OCI-M2 (cell line): ENCODE measurements at regions not wholly inside any gene's neighbourhood (a gene's known extent, or its start where the extent isn't known, plus 50 kb on each side); places are given as distances from the start of the nearest gene placed in this dataset.

ENCODE experiments used
- DNase-seq: peaks from one replicate; lab custom pipeline; 2025; ENCODE audit not compliant: unreplicated experiment; lab: John Stamatoyannopoulos, UW

DNA sequence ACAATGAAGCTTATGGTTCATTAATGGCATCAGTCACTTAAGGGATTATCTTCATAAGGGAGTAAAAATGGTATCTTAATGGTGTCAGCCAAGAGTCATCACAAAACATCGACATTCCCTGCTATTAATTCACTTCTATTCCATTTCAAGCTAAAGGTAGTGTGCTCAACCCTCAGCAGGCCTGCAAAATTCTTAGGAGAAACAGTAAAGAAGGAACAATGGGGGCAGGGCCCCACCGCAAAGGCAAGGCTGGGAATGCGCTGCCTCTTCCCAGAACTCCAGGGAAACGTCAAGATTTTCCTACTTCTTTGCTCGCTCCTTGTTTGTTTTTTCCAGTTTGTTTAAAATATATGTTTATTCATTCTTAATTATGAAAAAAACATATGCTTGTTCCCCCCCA lies 187.3 kb upstream of the TSC22D2 start:
- no peak for DNase-seq

GRCh38 chr3:150220041-150220440 lies 188.1 kb upstream of the TSC22D2 start:
- no peak for DNase-seq

GRCh38 chr3:150218841-150219240 lies 189.3 kb upstream of the TSC22D2 start:
- DNase-seq = no peak

DNA sequence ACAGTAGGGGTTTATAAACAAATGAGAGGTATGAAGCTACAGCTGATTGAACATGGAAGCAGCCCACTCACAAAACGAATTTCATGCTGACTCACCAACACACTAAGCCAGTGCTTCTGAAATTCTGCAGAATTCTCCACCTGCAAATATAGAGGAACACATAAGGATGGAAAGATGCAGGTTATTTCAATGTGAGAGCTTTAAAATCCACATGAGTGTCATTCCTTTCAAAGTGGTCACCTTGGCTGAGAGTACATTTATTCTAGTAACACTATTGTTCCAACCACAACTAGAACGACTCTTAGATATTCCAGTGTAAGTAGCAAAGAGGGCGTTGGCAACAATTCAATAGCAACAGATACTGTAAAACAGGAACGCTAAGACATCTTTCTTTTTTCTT lies 189.9 kb upstream of the TSC22D2 start:
- no peak for DNase-seq

DNA sequence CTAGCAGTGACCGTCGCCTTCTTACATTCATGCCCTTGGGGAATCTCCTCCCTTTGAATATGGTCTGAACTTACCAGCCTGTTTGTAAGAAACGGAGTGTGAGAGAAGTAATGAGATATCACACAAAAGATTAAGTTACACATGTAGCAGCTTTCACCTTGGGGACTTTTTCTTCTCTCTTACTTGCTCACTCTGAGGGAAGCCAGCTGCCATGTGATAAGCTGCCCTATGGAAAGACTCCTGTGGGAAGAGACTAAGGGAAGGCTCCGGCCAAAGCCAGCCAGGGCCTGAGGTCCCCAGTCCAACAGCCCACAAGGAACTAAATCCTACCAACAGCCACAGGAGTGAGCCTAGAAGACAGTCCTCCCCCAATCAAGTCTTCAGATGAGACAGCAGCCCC lies 190.4 kb upstream of the TSC22D2 start:
- DNase-seq = no peak

DNA sequence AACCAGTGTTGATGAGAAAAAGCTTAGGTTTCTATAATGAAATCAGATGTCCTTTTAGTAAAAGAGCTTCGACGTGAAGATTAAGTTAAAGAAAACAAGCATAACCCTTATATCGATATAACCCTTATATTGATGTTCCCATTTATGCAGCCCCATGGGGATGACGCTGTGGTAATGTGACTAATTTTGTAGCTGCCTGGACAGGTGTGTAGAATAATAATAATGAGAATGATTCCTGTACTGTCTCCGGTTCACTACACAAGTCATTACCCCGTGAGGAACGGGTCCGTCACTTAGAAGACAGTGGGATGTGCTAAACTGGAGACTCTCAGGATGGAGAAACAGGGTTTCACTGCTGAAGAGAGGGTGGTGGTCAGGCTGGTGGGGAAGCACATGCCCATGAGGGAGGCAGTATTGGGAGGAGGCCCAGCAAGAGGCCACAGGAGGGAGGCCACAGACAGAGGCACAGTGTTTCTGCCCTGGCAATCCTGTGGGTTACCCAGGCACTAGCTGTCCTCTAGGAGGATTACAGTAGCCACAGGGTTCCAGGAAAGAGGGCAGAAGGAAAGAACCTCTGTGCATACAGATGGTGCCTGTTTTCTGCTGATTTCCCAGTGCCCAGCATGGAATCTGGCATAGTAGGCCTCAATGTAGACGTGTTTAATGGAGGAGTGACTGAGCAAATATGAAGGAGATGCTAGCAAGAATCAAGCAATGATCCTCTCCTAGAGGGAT lies 191.1 kb upstream of the TSC22D2 start:
- DNase-seq = no peak

DNA sequence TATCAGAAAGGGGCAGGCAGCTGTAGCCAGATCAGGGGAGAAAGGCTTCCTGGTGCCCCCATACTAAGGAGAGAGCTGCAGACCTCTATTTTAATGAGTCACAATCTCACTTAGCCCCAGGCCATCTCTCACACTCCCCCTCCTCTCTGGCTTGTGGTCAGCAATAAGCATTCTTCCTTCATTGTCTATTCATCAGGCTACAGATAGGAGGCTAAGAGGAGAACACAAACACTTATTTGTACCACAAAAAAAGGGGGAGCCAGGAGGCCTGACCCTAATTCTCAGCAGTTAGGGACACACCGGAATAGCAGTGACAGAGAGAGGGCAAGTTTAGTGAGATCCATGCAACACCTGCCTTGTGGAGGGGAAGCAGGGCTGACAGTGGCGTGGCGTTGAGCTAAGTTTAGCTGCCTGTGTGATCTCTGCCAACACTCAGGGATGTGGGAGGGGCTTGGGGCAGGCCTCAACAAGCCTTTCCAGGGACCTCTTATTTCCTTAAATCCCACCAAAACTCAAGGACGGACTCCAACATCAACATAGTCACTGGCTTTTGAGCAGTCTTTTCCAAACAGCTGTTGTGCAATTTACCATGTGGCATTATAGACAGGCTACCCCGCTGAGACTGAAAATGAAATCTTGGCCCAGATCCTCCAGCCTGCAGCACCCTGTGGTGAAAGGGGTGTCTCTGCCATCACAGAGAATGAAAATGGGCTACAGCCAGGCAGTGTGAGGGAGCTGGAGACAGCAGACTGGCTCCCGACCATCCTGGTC lies 191.9 kb upstream of the TSC22D2 start:
- DNase-seq = no peak

- no peak for DNase-seq
Observed at GRCh38 chr3:150215616-150216015, 192.5 kb upstream of the TSC22D2 start.

- no peak for DNase-seq
Observed at GRCh38 chr3:150213577-150213976, 194.5 kb upstream of the TSC22D2 start.

DNA sequence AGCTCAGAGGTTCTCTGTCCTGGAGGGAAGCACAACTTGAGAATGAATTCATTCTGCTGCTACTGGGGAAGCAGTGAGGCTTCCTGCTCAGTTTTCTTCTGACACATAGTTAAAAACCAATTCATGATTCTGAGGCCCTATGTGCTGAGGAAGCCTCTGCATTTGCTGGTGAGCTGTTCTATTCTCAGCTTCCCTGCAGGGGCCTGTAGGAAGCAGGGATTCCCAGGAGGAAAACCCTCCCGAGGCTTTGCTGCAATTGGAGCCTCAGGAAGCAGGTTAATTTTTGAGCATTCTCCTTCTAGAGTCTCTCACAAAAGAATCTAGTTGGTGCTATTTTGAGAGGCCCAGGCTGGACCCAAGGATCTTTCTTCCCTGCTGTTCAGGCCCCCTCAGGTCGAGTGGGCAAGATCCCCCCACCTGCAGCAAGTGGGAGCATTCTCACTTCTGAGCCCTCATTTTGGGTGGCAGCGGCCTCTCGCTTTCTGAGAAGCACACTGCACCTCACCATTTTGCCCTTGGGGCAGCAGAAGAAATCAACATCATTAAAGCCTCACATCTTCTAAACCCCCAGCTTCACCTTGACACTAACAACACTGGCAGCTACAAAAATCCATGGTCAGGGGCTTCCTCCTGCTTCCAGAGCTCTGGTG lies 197.5 kb upstream of the TSC22D2 start:
- no peak for DNase-seq

GRCh38 chr3:150203273-150203672 lies 204.8 kb upstream of the TSC22D2 start:
- DNase-seq = no peak

DNA sequence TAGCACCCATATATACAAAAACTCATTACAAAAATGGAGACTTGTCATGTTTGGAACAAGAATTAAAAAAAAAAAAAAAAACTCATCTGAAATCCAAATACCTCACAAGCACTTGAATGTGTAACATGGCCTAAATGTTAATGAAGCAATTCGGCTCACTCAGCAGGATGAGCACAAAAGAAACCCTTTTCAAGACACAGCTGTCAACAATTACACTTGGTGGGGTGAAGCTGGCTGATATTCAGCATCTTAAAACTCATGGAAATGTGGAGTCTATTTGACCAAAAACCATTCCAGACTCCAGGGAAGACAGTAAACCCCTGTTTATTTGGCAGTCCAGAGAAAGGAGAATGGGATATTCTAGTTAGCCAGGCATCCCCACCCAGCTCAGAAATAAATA lies 205.4 kb upstream of the TSC22D2 start:
- DNase-seq = no peak

DNA sequence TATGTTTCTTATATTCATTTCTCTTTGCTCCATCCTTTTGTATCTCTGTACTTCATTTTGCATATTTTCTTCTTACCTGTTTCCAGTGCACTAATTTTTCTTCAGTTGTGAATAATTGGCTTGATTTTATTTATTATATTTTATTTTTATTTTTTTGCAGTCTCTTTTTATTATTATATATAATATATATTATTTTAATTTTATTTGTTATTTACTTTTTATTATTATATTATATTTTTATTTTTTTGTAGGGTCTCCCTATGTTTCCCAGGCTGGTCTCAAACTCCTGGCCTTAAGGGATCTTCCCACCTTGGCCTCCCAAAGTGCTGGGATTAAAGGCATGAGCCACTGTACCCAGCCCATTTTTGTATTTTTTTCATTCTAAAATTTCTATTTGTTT lies 213.1 kb upstream of the TSC22D2 start:
- no peak for DNase-seq

- no peak for DNase-seq
Observed at GRCh38 chr3:150194513-150194912, 213.6 kb upstream of the TSC22D2 start.

DNA sequence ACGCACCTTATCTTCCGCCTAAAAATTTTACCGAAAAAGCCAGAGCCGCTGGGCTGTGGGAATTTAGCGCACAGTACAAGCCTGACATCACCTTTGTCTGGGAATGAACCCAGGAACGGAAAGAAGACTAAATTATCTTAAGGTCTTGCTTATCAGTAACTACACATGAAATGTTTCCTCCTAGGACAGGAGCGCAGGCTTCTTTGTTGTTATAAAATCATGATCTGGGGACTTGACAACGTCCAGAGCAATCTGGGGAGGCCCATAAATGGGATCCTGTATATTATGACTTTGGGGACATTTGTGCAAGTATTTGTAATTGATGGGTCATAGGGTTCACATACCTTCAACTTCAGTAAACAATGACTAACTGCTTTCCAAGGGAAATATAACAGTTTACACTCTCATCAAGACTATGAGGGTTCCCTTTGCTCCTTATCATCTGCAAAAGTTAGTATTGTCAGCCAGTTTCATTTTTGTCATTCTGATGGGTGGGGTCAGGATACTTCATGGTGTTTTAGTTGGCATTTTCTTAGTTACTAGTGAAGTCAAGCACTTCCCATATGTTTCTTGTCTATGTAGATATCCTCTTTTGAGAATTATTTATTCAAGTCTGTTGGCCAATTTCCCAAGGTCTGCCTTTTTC lies 213.9 kb upstream of the PFN2 start:
- DNase-seq = no peak

DNA sequence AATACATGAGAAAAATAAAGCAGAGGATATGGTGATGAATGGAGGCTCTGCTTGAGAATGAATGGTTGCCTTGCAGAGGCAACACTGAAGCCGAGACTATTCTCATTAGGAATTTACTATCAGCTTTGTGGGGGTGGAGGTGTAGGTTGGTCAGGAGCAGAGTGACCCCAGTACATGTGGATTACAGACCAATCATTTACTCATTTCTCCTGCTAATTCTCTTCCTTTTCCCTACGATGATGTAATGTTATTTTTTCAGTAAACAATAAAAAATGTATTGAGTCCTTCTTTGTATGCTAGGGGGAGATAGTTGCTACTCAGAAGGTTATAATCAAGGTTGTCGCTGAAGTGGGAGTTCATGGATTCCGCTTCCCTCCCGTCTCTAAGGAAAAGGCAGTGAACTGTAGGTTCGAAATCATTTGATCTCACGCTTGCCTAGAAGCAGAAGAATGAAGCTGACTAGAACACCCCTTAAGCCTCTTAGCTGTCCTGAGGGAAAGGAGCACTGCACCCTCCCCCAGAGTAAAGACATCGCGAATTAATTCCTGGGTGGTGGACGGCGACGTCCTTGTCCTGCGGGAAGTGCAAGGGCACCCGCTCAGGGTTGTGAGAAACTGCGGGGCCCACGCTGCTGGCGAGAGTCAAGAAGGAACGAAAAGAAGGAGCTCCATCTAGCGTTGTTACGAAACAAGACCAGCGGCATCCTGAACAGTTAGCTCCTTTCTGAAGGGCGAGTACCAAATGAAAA lies 213.2 kb upstream of the PFN2 start:
- no peak for DNase-seq

- DNase-seq = no peak
Observed at GRCh38 chr3:150180334-150180733, 209.6 kb upstream of the PFN2 start.

GRCh38 chr3:150179330-150179729 lies 208.6 kb upstream of the PFN2 start:
- DNase-seq = no peak

DNA sequence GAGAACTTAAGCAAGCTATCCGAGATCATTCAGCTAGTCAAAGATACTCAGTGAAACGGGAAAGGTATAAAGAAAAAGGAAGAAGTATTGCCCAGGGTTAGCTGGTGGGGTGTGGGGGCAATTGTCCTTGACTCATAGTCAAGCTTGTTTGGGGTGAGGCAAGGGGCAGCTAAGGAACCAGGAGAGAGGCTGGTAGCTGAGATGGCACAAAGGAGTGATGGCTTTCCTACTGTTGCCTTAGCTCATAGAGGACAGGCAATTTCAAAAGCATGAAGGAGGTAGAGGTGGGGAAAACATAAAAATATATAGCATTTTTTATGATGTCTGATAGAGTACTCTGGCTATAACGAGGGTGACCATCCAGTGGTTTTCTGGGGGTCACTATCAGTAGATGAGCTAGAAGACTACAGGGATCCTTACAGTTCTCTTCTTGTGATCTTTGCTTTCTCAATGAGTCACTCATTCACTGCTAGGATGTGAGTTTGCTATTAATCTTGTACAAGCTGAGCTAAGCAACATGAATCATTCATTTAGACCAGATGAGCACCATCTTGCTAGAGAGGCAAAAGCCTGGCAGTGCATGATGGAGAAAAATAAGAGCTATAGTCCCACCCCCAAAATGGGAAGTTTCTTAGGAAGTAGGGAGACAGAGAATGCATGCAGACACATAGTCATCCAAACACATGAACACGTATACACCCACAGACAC lies 207.1 kb upstream of the PFN2 start:
- no peak for DNase-seq

- DNase-seq = no peak
Observed at GRCh38 chr3:150174179-150174578, 203.5 kb upstream of the PFN2 start.
